T-helper 22 cell (primary cell): ENCODE measurements at regions not wholly inside any gene's neighbourhood (a gene's known extent, or its start where the extent isn't known, plus 50 kb on each side); places are given as distances from the start of the nearest gene placed in this dataset.
"Not testable (repeated sequence)": the region's sequence is repeated elsewhere in the genome, so short reads cannot be mapped to it uniquely, and the experiment has no call there.

Source experiments
- DNase-seq: peaks from one replicate; pipeline ENCODE4 v3.0.0-alpha.2; 2020; ENCODE audit warnings: low read depth

GRCh38 chr11:112617098-112617425 lies 344.2 kb upstream of the NCAM1 start:
- DNase-seq: no peak

- no peak for DNase-seq
Measured at GRCh38 chr11:112617977-112618826, 343.0 kb upstream of the NCAM1 start.

- DNase-seq: no peak
Measured at GRCh38 chr11:112619106-112619505, 342.1 kb upstream of the NCAM1 start.

- DNase-seq: no peak
Measured at GRCh38 chr11:112620621-112621394, 340.4 kb upstream of the NCAM1 start.

- DNase-seq: no peak
Measured at GRCh38 chr11:112623057-112623456, 338.2 kb upstream of the NCAM1 start.

GRCh38 chr11:112624431-112624830 lies 336.8 kb upstream of the NCAM1 start:
- DNase-seq: no peak

- DNase-seq: not testable (repeated sequence)
Measured at GRCh38 chr11:112624971-112625370, 336.2 kb upstream of the NCAM1 start.

- no peak for DNase-seq
Measured at GRCh38 chr11:112625814-112626213, 335.4 kb upstream of the NCAM1 start.

- DNase-seq: no peak
Measured at GRCh38 chr11:112626731-112627130, 334.5 kb upstream of the NCAM1 start.

- no peak for DNase-seq
Measured at GRCh38 chr11:112627588-112628045, 333.6 kb upstream of the NCAM1 start.

- DNase-seq: no peak
Measured at GRCh38 chr11:112628676-112629075, 332.5 kb upstream of the NCAM1 start.

- DNase-seq: no peak
Measured at GRCh38 chr11:112630496-112630895, 330.7 kb upstream of the NCAM1 start.

GRCh38 chr11:112631333-112631732 lies 329.9 kb upstream of the NCAM1 start:
- DNase-seq: no peak

- no peak for DNase-seq
Measured at GRCh38 chr11:112632866-112633505, 328.2 kb upstream of the NCAM1 start.

- no peak for DNase-seq
Measured at GRCh38 chr11:112634551-112634950, 326.7 kb upstream of the NCAM1 start.

GRCh38 chr11:112634995-112635737 lies 326.1 kb upstream of the NCAM1 start:
- DNase-seq: no peak

GRCh38 chr11:112637076-112637475 lies 324.1 kb upstream of the NCAM1 start:
- DNase-seq: no peak

GRCh38 chr11:112637876-112638275 lies 323.3 kb upstream of the NCAM1 start:
- DNase-seq: no peak

- no peak for DNase-seq
Measured at GRCh38 chr11:112639469-112639868, 321.8 kb upstream of the NCAM1 start.

- DNase-seq: no peak
Measured at GRCh38 chr11:112643416-112643815, 317.8 kb upstream of the NCAM1 start.

GRCh38 chr11:112644410-112645131 lies 316.6 kb upstream of the NCAM1 start:
- no peak for DNase-seq
